Neuronal stem cell (in vitro differentiated cells): ENCODE measurements at regions not wholly inside any gene's neighbourhood (a gene's known extent, or its start where the extent isn't known, plus 50 kb on each side); places are given as distances from the start of the nearest gene placed in this dataset.

ENCODE experiments used
- DNase-seq: peaks from one replicate; pipeline ENCODE4 v3.0.0-alpha.2; 2013; ENCODE audit warnings: low spot score
- H2AFZ ChIP-seq: one replicate; pipeline ENCODE4 v1.6.1; 2013; ENCODE audit warnings: mild to moderate bottlenecking, low read length, inconsistent platforms
- H2AK5ac ChIP-seq: 2 replicates; pipeline ENCODE4 v1.6.1; 2013; ENCODE audit warnings: low read depth, mild to moderate bottlenecking, inconsistent platforms, low read length, moderate library complexity, mixed read lengths
- H2BK120ac ChIP-seq: 2 replicates; pipeline ENCODE4 v1.6.1; 2013; ENCODE audit warnings: low read depth, mild to moderate bottlenecking, inconsistent platforms, low read length, moderate library complexity, mixed read lengths
- H2BK12ac ChIP-seq: one replicate; pipeline ENCODE4 v1.6.1; 2013; ENCODE audit warnings: low read length, inconsistent platforms
- H2BK15ac ChIP-seq: 2 replicates; pipeline ENCODE4 v1.6.1; 2013; ENCODE audit warnings: mild to moderate bottlenecking, low read length, inconsistent platforms, mixed read lengths
- H2BK5ac ChIP-seq: one replicate; pipeline ENCODE4 v1.6.1; 2013; ENCODE audit warnings: inconsistent platforms, mild to moderate bottlenecking, low read length, moderate library complexity
- H3K14ac ChIP-seq: one replicate; pipeline ENCODE4 v1.6.1; 2013; ENCODE audit warnings: low read length, inconsistent platforms
- H3K18ac ChIP-seq: 2 replicates; pipeline ENCODE4 v1.6.1; 2013; ENCODE audit warnings: low read length, inconsistent platforms
- H3K23ac ChIP-seq: 2 replicates; pipeline ENCODE4 v1.6.1; 2013; ENCODE audit warnings: low read depth, mild to moderate bottlenecking, mixed read lengths, low read length, inconsistent platforms; ENCODE audit not compliant: poor library complexity
- H3K27ac ChIP-seq: replicated peaks from 3 replicates; pipeline ENCODE4 v1.5.1; 2013; ENCODE audit warnings: low read length, inconsistent platforms
- H3K27me3 ChIP-seq, 3 experiments: 2 replicates each; pipeline ENCODE4 v1.6.1; 2013; ENCODE audit warnings: low read length in 3 of 3, mild to moderate bottlenecking in 2 of 3, inconsistent platforms in 1 of 3, low read depth in 1 of 3, mixed read lengths in 1 of 3, moderate library complexity in 1 of 3; ENCODE audit not compliant: control insufficient read depth in 3 of 3, insufficient read depth in 3 of 3
- H3K36me3 ChIP-seq, 2 donors: replicated peaks in 1 of 2; 2 replicates each; pipeline ENCODE4 v1.6.1; 2013; ENCODE audit warnings: low read length in 2 of 2; ENCODE audit not compliant: control insufficient read depth in 2 of 2, insufficient read depth in 2 of 2
- H3K4ac ChIP-seq: 2 replicates; pipeline ENCODE4 v1.6.1; 2013; ENCODE audit warnings: inconsistent platforms, mild to moderate bottlenecking, low read length, moderate library complexity
- H3K4me1 ChIP-seq, 2 donors: 1 replicate in 1 of 2; 2 replicates in 1 of 2; pipeline ENCODE4 v1.6.1; 2013; ENCODE audit warnings: low read length in 2 of 2, low read depth in 1 of 2; ENCODE audit not compliant: control insufficient read depth in 2 of 2, insufficient read depth in 1 of 2
- H3K4me2 ChIP-seq: one replicate; pipeline ENCODE4 v1.6.1; 2013; ENCODE audit warnings: mild to moderate bottlenecking, low read length, inconsistent platforms; ENCODE audit not compliant: insufficient read depth, poor library complexity, severe bottlenecking
- H3K4me3 ChIP-seq, 2 donors: 2 replicates each; pipeline ENCODE4 v1.5.1; 2013; ENCODE audit warnings: low read length in 2 of 2, mild to moderate bottlenecking in 2 of 2, inconsistent platforms in 1 of 2, moderate library complexity in 1 of 2
- H3K79me1 ChIP-seq: one replicate; pipeline ENCODE4 v1.6.1; 2013; ENCODE audit warnings: low read depth, mild to moderate bottlenecking, inconsistent platforms, low read length, moderate library complexity
- H3K9ac ChIP-seq: one replicate; pipeline ENCODE4 v1.6.1; 2013; ENCODE audit warnings: mild to moderate bottlenecking, low read depth, low read length, inconsistent platforms; ENCODE audit not compliant: poor library complexity
- H3K9me3 ChIP-seq, 2 donors: replicated peaks in 1 of 2; 2 replicates each; pipeline versions ENCODE3 to v1.6.1; 2013; ENCODE audit warnings: low read length in 2 of 2, mild to moderate bottlenecking in 2 of 2, inconsistent platforms in 1 of 2, low read depth in 1 of 2, mixed read lengths in 1 of 2, moderate library complexity in 1 of 2; ENCODE audit not compliant: control insufficient read depth in 2 of 2, insufficient read depth in 1 of 2
- H4K8ac ChIP-seq: one replicate; pipeline ENCODE4 v1.6.1; 2013; ENCODE audit warnings: low read depth, mild to moderate bottlenecking, inconsistent platforms, low read length, moderate library complexity
- H4K91ac ChIP-seq: one replicate; pipeline ENCODE4 v1.6.1; 2013; ENCODE audit warnings: low read length, low read depth, mild to moderate bottlenecking, inconsistent platforms; ENCODE audit not compliant: poor library complexity
- WGBS, 2 donors: extraction: QIAGEN DNeasy Blood & Tissue Kit; methylation state at CpG; one replicate each; pipeline ENCODE4 v1.1.7; 2013; ENCODE audit warnings: missing lambda C conversion rate in 2 of 2, mixed read lengths in 1 of 2; ENCODE audit not compliant: insufficient read length in 2 of 2, insufficient replicate concordance in 1 of 2; ENCODE audit errors: extremely low coverage in 2 of 2; 5-methylcytosine and 5-hydroxymethylcytosine counted together

GRCh38 chr20:43840382-43841070 lies 74.1 kb upstream of the TOX2 start:
- peak; percentile 11 for DNase-seq
- WGBS, 2 donors, result no CpG with 5 or more reads among the region's 11 CpGs

GRCh38 chr20:43839793-43840199 lies 74.9 kb upstream of the TOX2 start:
- Histone ChIP-seq H3K4me1 (peaks cover 0 to 7% of the 10 kb centered on the region in 2 donors), H3K9me3 (no peaks in the 10 kb centered on the region), H2BK15ac (no peak overlapping the region), H3K36me3 (no peaks in the 10 kb centered on the region), H3K27me3 (no peaks in the 10 kb centered on the region), H2BK5ac (no peak overlapping the region), H4K8ac (no peak overlapping the region), H2AFZ (no peak overlapping the region), H3K23ac (no peak overlapping the region), H3K4me2 (no peak overlapping the region), H2AK5ac (no peak overlapping the region), H3K14ac (no peak overlapping the region), H3K79me1 (no peaks in the 10 kb centered on the region), H3K4me3 (no peak overlapping the region), H3K18ac (no peak overlapping the region), H2BK12ac (no peak overlapping the region), H3K4ac (no peak overlapping the region), H2BK120ac (no peak overlapping the region), H3K27ac (no peak overlapping the region), H3K9ac (no peak overlapping the region), H4K91ac (no peak overlapping the region)
- DNase-seq, result no peak
- WGBS, 2 donors, result no CpG with 5 or more reads among the region's 4 CpGs

More at GRCh38 chr20:43840382-43841070, 74.1 kb upstream of the TOX2 start:
- H3K18ac ChIP-seq, result no peak overlapping the region
- H3K79me1 ChIP-seq, result no peaks in the 10 kb centered on the region
- no peak overlapping the region for H2BK12ac ChIP-seq
- H2AFZ ChIP-seq, result no peak overlapping the region
- H4K8ac ChIP-seq, result no peak overlapping the region
- no peak overlapping the region for H4K91ac ChIP-seq
- H3K4me3 ChIP-seq, result no peak overlapping the region
- H2AK5ac ChIP-seq, result no peak overlapping the region
- no peak overlapping the region for H2BK120ac ChIP-seq
- H3K14ac ChIP-seq, result no peak overlapping the region
- H3K4me2 ChIP-seq, result no peak overlapping the region
- no peak overlapping the region for H3K9ac ChIP-seq
- H3K4me1 ChIP-seq, result peaks cover 0 to 7% of the 10 kb centered on the region in 2 donors
- H3K27me3 ChIP-seq, result no peaks in the 10 kb centered on the region
- no peak overlapping the region for H2BK5ac ChIP-seq
- H3K4ac ChIP-seq, result no peak overlapping the region
- no peak overlapping the region for H3K27ac ChIP-seq
- H2BK15ac ChIP-seq, result no peak overlapping the region
- no peaks in the 10 kb centered on the region for H3K36me3 ChIP-seq
- H3K23ac ChIP-seq, result no peak overlapping the region
- H3K9me3 ChIP-seq, result no peaks in the 10 kb centered on the region

- Histone ChIP-seq H2BK120ac (no peak overlapping the region), H3K14ac (no peak overlapping the region), H3K9me3 (no peaks in the 10 kb centered on the region), H3K18ac (peak overlapping the region; percentile 34), H4K8ac (no peak overlapping the region), H3K23ac (no peak overlapping the region), H4K91ac (no peak overlapping the region), H3K27ac (no peak overlapping the region), H3K79me1 (no peaks in the 10 kb centered on the region), H3K4me2 (no peak overlapping the region), H3K27me3 (no peaks in the 10 kb centered on the region), H3K9ac (no peak overlapping the region), H2AK5ac (peak overlapping the region; percentile 13), H2BK12ac (no peak overlapping the region), H3K4ac (no peak overlapping the region), H2BK15ac (no peak overlapping the region), H3K4me3 (no peak overlapping the region), H3K4me1 (peaks cover 0 to 7% of the 10 kb centered on the region in 2 donors), H3K36me3 (no peaks in the 10 kb centered on the region), H2BK5ac (no peak overlapping the region), H2AFZ (no peak overlapping the region)
- no CpG with 5 or more reads among the region's 5 CpGs for WGBS, 2 donors
- DNase-seq, result no peak
Observed at GRCh38 chr20:43838703-43839060, 76.0 kb upstream of the TOX2 start.

- Histone ChIP-seq H4K8ac (no peak overlapping the region), H3K79me1 (no peaks in the 10 kb centered on the region), H2BK12ac (peak overlapping the region; percentile 50), H2AFZ (no peak overlapping the region), H2BK5ac (no peak overlapping the region), H3K14ac (no peak overlapping the region), H2BK120ac (no peak overlapping the region), H4K91ac (no peak overlapping the region), H2BK15ac (no peak overlapping the region), H3K23ac (no peak overlapping the region), H3K18ac (peak overlapping the region; percentile 50), H3K4me3 (no peak overlapping the region), H3K36me3 (no peaks in the 10 kb centered on the region), H3K27ac (no peak overlapping the region), H3K4me2 (no peak overlapping the region), H3K9me3 (no peaks in the 10 kb centered on the region), H3K27me3 (no peaks in the 10 kb centered on the region), H3K9ac (no peak overlapping the region), H2AK5ac (peak overlapping the region; percentile 13), H3K4ac (no peak overlapping the region), H3K4me1 (peaks cover 0 to 7% of the 10 kb centered on the region in 2 donors)
- WGBS, 2 donors, result no CpG with 5 or more reads among the region's 14 CpGs
- no peak for DNase-seq
Observed at GRCh38 chr20:43837856-43838702, 76.6 kb upstream of the TOX2 start.
